LoVo (cell line): ENCODE measurements at regions not wholly inside any gene's neighbourhood (a gene's known extent, or its start where the extent isn't known, plus 50 kb on each side); places are given as distances from the start of the nearest gene placed in this dataset.
"Not testable (repeated sequence)": the region's sequence is repeated elsewhere in the genome, so short reads cannot be mapped to it uniquely, and the experiment has no call there.

Experiments
- DNase-seq: peaks from one replicate; pipeline ENCODE4 v3.0.0-alpha.2; 2016; ENCODE audit warnings: low spot score

DNA sequence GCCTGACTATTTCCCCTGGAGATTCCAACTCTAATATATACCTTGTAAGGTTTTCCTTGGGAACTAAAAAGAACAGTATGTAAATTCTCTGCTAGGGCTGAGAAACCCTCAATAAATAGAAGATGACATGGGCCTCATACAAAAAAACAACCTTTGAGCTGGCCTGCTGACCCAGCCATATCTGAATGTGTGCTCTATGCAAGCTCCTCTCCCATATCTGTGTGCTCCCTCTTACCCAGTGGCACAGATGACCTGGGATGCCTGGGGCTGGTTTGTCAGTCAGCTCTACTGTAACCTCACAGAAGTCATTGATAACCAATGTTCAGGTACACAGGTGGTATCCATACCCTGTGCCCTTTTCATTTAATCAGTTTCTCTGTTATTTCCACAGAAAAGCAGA, 329.2 kb downstream of the SEC16B start:
- no peak for DNase-seq

DNA sequence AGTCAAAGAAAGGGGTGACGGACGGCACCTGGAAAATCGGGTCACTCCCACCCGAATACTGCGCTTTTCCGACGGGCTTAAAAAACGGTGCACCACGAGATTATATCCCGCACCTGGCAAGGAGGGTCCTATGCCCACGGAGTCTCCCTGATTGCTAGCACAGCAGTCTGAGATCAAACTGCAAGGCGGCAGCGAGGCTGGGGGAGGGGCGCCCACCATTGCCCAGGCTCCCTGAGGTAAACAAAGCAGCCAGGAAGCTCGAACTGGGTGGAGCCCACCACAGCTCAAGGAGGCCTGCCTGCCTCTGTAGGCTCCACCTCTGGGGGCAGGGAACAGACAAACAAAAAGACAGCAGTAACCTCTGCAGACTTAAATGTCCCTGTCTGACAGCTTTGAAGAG, 335.7 kb downstream of the SEC16B start:
- DNase-seq = not testable (repeated sequence)

DNA sequence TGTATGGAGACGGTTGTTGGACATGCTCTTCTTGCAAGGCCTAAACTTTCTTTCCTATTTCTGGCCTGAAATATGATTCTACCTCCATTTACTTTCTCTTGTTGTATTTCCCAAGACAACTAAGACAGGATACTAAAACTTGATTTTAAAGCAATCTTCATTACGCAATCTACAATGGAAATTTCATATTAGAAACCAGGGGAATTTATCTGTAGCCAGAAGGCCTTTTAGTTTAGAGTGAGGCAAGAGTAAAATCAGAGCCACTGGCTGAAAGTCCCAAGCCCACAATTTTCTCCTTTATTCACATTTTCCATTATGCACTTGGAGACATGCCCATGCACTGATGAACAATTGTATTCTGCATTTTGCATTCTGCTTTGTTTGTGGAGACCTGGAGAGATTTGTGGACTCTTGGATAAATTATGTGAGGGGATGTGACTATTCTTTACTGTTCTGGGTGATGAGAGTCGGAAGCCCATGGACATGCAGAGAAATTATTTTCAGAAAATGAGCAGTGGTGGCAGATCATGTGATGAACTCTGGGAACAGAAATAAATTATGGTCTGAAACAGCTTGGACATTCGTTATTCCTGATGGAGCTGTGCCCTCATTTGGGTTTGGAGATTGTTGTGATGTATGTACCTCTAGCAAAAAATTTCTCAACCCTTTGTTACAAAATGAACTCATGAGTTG, 336.8 kb downstream of the SEC16B start:
- DNase-seq = no peak

DNA sequence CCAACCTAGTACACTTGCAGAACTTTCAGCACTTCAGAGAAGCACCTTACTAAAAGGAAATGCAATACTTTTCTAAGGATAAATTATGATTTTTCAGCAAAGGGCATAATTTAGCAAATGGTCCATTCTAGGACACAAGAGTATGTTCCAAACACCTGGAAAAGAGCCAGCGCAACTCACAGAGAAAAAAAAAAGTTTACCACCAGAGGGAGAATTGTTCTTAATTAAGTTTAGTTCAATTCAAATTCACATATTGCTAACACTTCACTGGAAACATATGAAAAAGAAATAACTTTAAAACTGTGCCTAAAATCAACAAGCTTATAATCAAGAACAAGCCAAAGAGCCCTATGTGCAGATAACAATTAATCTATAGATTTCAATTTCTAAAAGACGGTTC, 338.1 kb downstream of the SEC16B start:
- DNase-seq = no peak

DNA sequence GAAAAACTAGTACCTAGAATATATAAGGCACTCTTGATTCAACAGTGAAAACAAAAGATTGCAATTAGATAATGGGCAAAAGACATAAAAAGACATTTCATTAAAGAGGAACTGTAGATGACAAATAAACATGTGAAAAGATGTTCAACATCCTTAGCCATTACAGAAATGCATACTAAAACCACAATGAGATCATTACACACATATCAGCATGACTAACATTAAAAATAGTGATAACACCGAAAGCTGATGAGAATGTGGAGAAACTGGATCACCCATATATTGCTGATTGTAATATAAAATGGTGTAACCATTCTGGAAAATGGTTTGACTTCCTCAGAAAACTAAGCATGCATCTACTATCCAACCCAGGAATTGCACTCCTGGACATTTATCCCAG, 340.3 kb downstream of the SEC16B start:
- DNase-seq = no peak

DNA sequence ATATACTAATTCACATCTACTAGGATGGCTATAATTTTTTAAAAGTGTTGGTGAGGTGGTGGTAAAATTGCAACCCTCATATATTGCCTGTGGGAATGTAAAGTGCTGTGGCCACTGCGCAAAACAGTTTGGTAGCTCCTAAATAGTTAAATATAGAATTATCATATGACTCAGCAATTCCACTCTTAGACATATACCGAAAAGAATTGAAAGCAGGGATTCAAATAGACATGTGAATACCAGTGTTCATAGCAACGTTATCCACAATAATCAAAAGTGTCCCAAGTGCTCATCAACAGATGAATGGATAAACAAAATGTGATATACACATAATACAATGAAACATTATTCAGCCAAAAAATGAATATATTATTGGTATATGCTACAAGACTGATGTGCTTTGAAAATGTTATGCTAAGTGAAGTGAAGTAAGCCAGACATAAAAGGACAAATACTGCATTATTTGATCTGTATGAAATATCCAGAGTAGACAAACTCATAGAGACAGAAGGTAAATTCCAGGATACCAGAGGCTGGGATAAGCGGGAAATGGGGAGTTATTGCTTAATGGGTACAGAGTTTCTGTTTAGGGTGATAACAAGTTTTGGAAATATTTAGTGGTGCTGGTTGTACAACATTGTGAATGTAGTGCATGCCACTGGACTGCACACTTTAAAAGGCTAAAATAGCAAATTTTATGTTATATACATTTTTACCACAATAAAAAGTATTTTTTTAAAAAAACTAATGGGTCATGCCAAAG, 342.5 kb downstream of the SEC16B start:
- no peak for DNase-seq

DNA sequence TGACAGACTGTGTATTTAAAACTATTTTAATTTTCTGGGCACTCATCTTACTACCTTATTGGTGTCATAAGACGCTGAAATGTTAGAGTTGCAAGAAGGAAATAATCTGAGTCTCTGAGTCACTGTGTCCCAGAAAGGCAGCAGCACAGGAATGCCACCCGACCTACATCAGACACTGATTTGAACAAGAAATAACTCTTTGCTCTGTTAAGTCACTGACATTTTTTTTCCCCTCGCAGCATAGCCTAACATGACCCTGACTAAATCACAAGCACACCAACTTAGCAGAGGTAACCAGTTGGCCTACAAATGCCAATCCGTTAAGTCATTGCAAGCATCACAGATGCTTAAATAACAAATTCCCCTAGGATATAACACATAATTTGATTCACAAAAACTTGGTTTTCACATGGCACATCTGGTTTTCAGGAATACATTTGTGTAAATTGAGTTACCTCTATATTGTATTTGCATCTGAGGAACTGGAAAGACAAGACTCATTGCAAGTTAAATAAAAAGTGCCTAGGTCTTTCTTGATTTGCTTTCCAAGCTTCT, 349.1 kb downstream of the SEC16B start:
- no peak for DNase-seq

DNA sequence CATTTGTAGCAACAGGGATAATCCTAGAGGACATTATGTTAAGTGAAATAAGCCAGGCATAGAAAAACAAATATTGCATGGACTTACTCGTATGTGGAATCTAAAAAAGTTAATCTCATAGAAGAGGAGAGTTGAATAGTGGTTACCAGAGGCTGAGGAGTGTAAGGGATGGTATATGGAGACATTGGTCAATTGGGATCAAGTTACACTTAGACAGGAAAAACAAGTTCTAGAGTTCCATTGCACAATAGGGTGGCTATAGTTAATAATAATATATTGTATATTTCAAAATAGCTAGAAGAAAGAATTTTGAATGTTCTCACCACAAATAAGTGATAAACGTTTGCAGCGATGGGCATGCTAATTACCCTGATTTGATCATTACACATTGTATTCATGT, 354.6 kb downstream of the SEC16B start:
- no peak for DNase-seq

DNA sequence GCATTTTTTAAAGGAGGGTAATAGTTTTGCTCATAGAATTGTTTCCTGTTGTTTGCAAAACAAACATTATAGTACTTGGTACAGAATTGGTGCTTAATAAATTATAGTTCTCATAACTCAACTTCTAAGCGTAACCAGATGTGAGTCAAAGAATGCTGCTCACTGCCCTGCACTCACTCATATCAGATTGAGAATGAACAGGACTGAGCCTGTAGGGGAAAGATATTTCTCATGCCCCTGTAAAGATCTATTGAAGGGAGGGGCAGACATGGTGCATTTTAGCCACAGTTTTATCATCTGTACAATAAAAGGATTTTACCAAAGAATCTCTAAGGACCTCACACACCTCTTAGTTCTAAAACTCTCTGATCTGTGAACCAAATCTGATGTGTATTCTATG, 358.5 kb downstream of the SEC16B start:
- no peak for DNase-seq

DNA sequence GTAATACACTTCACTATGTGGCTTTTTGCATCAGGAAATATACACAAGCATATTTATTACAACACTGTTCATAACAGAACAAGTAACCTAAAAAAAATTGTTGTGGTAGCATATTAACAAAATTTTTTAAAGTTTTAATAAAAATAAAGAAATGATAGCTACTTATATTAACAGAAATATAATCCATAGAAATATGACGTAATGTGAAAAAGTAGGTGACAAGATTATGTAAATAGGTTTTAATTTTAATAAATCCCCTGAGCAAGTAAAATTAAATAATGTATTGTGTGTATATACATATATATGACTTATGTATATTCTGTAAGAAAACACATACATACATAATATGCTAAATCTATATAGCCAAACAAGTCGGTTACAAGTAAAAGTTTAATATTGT, 359.9 kb downstream of the SEC16B start:
- no peak for DNase-seq

DNA sequence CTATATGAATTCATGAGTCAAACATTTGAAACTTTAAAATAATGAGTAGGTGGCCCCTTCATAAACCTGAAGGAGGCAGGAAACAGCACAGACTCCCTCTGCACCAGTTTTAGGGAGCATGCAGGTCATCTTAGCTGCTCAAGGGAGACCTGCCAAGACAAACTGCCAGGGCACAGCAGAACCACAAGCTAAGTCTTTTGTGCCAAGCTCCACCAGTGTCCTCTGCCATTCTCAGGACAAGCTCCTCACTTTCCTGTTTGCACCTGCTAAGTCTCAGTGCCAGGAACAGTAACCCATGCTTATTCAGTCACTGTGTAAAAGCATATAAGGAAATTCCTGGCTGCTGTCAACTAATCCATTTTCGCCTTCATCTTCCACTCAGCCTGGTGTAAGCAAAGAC, 368.9 kb downstream of the SEC16B start:
- no peak for DNase-seq

DNA sequence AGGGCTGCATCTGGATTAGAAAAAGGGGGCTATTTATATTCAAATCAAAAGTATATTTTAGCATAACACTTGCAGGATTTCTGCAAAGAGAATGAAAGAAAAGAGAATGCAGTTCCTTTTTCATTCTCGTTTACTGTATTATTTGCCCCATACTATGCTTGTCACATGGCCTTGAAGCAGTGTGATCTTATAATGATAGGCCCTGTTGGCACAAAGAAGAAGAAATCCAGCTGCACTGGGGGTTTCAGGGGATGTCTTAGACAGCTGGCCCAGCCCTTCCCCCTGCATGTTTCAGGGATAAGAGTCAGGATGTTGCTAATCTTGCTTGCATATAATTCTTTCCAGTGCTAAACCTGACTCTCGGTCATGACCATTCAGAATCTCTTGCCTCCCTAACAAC, 369.5 kb downstream of the SEC16B start:
- DNase-seq = no peak

DNA sequence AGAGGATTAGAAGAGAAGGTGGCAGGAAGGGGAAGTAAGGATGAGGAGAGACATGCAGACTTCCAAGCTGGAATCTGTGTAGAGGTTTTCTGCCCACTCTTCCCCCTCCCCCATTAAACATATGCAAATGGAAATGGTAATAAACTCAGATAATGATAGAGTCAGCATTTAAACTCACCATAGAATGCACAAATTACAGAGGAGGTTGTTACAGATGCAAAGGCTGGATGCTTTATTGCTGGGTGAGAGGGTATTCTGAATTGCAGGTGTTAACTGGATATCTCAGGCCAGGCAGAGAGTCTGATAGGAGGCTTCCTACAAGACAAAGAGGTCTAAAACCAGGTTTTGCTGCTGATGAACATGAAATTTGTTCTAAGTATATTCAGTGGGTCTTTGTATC, 372.5 kb downstream of the SEC16B start:
- no peak for DNase-seq

DNA sequence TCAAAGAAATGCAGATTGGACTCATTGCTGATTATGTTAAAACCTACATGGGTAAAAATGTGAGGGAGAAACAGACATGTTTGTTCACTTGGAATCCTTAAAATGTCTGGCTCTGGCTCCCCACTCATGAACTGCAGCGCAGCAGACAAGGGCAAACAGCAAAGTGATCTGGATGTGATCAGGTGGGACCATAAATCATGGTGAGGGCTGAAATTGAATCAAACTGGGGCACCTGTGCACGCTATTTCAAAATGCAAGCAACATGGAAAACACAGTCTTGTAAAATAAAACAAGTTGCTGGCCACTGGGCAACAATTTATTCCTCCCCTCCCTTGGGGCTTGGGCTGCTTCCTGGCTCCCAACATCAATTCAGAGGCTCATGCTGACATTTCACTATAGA, 373.4 kb downstream of the SEC16B start:
- DNase-seq = no peak

DNA sequence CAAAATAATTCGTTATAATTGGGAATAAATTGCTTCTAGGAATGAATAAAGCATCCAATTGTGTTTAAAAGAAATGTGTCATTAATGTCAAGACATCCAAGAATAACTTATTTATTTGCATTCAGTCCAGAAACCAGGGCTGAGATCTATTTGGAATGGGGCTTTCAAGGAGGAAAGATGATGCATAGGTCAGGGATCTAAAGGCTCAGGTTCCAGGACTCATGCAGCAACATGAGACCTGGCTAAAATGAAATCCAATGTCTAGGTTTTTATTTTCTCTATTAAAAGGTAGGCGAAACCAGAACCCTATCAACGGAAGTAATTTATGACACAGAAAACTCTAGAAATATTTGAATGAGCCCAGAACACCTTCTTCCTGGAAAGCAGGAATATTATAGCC, 376.8 kb downstream of the SEC16B start:
- DNase-seq = no peak

DNA sequence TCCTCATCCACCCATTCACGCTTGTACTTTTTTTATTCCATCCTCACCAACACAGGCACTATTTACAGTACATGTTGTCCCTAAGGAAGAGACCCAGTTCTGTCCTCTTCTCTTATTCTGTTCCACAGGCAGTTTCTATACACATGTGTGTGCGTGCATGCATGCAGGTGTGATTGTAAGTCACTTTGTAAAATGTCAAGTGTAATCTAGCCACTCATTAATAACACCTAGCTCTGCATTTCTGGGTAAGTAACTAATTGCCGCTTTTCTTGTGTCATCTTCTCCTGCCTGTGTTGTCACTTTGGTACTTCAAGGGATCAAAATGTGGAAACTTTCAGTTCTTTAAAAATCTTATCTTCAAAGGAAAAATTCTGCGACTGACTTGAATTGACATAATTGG, 377.2 kb downstream of the SEC16B start:
- DNase-seq = no peak

DNA sequence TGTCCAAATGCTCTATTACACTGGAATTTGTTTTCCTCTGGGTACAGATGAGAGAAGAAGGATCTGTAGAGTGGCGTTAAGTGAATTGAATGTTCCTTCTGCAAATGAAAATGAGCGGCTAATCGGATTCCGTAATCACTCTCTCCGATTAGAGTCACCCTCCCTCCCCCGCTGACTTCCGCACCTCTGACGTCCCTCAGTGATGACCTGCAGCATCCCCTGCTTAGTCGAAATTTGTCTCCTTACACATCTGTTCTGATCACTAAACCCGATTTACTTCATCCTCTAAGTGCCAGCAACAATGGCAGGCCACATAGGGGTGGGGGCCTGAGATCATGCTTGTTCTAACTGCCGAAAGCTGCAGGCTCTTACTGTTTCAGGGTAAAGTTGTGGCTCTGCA, 378.7 kb downstream of the SEC16B start:
- no peak for DNase-seq

DNA sequence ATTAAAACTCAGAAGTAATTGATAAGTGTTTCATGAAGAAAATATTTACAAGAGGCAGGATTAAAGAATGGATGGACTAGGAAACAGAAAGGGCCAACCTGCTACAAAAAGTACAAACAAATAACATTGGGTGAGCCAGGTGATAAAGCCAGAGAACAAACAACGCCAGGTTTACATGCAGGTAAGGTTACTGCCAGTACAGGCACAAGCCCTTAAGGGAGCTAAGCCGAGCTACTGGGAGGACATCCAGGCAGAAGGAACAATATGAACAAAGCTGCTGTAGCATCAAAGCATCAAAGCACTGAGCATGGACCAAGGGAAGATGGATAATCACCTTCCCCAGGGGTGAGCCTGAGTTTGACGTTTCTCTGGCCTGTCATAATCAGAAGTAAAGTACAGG, 380.7 kb downstream of the SEC16B start:
- DNase-seq = no peak

DNA sequence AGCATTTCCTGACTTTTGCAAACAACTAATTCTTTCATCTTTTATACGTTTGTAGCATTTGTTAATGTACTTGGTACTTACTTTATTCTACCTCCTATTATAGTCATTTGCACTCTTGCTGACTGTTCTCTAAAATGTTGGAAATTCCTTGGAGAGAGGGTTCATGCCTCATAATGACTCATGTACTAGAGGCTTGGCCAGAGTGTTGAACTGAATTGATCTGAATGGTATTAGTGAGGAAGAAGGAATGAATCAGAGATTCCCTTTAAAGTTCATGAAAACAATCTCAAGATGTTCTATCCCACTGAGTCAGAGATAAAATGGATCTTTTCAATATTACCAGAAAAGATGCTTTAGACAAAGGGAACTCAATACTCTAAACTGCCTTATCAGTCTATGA, 383.4 kb downstream of the SEC16B start:
- no peak for DNase-seq

DNA sequence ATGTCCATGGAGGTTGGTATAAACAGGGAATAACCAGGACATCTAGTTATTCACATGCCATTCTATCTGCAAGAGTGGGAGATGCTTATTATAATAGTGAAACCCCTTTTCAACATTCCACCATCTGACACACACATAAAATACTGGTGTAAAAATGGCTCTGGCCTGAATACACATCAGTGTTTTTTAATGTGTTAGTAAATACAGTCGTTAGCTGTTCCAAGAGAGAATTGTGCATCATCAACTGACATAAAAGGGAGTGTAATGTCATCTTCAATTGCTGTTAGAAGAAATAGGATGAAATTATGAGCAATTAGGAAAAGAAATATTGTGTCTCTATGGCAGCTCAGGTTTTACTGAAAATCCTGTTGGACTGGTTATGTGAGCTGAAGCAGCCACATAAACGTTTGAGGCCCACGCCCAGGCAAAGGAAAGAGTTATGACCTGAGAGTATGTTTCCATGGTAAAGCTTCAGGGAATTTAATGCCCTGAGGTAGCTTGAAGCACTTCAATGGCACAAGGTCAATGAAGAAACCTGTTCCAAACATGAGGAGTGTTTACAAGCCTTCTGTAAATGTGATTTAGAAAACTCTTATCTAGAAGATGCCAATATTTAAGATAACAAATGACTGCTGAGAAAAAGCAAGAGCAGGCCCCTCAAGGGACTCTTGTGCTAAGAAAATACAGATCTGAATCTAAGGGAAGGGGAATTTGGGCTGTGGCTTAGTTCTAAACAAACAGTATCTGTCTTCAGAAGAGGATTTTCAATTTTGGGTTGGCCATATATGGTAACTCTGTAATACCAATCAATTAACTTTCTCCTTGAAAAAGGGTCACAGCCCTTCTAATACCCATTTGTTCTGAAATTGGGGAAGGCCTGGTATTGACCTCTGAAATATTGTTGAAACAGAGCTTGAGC, 384.3 kb downstream of the SEC16B start:
- DNase-seq = no peak

DNA sequence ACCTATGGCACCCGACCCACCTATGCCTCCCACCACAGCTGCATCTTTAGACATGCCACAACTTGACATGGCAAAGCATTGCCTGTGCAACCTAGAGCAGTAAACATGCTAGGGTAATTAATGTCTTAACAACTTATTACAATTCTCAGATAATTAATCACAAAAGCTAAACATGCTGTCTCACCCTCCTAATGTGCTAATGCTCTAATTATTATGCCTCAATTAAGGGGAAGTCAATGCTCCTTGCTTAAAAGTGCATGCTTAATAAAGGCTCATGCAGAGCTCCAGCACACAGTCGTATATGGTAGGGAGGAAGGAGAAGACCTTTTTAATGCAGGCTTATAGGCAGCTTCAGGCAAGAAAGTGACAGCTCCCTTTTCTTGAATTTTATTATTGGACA, 396.0 kb downstream of the SEC16B start:
- DNase-seq = no peak

DNA sequence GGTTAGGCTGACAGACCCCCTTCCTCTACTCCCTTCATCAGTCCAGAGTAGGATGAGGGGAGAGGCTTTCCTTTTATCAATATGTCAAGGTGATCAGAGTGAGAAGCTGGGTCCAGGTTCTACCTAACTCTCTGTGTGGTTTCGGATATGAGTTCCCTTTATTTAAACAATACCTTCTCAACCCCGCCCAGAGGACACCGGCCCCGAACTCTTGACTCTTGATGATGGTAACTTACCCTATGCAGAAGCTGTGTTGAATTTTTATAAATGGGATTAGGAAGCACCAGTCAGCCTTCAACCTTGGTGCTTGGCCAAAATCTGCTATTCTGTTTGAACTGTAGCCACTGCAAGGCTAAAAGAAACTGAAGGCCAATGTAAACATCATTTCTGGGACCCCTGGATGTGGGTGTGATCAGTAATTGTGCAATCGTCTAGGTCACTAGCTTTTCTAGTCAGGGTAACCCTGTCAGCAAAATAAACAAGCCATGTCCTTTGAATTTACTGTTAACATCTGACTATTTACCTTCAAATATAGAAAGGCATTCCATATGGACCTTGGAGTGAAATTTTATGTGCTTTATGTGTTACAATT, 398.3 kb downstream of the SEC16B start:
- DNase-seq = no peak
